ENCODE measurements at regions not wholly inside any gene's neighbourhood (a gene's known extent, or its start where the extent isn't known, plus 50 kb on each side); places are given as distances from the start of the nearest gene placed in this dataset.

- TF ChIP-seq, protein P1, sequence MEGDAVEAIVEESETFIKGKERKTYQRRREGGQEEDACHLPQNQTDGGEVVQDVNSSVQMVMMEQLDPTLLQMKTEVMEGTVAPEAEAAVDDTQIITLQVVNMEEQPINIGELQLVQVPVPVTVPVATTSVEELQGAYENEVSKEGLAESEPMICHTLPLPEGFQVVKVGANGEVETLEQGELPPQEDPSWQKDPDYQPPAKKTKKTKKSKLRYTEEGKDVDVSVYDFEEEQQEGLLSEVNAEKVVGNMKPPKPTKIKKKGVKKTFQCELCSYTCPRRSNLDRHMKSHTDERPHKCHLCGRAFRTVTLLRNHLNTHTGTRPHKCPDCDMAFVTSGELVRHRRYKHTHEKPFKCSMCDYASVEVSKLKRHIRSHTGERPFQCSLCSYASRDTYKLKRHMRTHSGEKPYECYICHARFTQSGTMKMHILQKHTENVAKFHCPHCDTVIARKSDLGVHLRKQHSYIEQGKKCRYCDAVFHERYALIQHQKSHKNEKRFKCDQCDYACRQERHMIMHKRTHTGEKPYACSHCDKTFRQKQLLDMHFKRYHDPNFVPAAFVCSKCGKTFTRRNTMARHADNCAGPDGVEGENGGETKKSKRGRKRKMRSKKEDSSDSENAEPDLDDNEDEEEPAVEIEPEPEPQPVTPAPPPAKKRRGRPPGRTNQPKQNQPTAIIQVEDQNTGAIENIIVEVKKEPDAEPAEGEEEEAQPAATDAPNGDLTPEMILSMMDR (IDR thresholded peaks at IDR 0.05) = no peak
- no peak for TF ChIP-seq POLR2A (IDR thresholded peaks at IDR 0.05)
These were observed 842.1 kb downstream of the KCNJ2 start for GRCh38 chr17:71011391-71011790.

Measured in Peyer's patch (tissue), 4 donors.